Trophoblast cell (in vitro differentiated cells and primary cell): ENCODE measurements at regions not wholly inside any gene's neighbourhood (a gene's known extent, or its start where the extent isn't known, plus 50 kb on each side); places are given as distances from the start of the nearest gene placed in this dataset.

Source experiments
- DNase-seq, 2 donors: peaks; one replicate each; pipeline ENCODE4 v3.0.0-alpha.2; 2016
- H2AFZ ChIP-seq: 2 replicates; pipeline ENCODE4 v1.6.1; 2013; ENCODE audit warnings: low read length, moderate library complexity, mild to moderate bottlenecking; ENCODE audit not compliant: insufficient read depth, poor library complexity
- H2AK5ac ChIP-seq: 2 replicates; pipeline ENCODE4 v1.6.1; 2013; ENCODE audit warnings: mild to moderate bottlenecking, low read length
- H2BK120ac ChIP-seq: 2 replicates; pipeline ENCODE4 v1.6.1; 2013; ENCODE audit warnings: low read length, mild to moderate bottlenecking, moderate library complexity; ENCODE audit not compliant: insufficient read depth, poor library complexity
- H2BK12ac ChIP-seq: 2 replicates; pipeline ENCODE4 v1.6.1; 2013; ENCODE audit warnings: mild to moderate bottlenecking, low read length, moderate library complexity
- H2BK5ac ChIP-seq: 2 replicates; pipeline ENCODE4 v1.6.1; 2013; ENCODE audit warnings: low read length, low read depth, moderate library complexity, mild to moderate bottlenecking; ENCODE audit not compliant: poor library complexity
- H3K14ac ChIP-seq: 2 replicates; pipeline ENCODE4 v1.6.1; 2013; ENCODE audit warnings: mild to moderate bottlenecking, low read length
- H3K18ac ChIP-seq: 2 replicates; pipeline ENCODE4 v1.6.1; 2013; ENCODE audit warnings: mild to moderate bottlenecking, low read length
- H3K23ac ChIP-seq: 2 replicates; pipeline ENCODE4 v1.6.1; 2013; ENCODE audit warnings: low read length
- H3K27ac ChIP-seq: 2 replicates; pipeline ENCODE4 v1.5.1; 2013; ENCODE audit warnings: low read depth, mild to moderate bottlenecking, inconsistent platforms, low read length, moderate library complexity
- H3K27me3 ChIP-seq: 2 replicates; pipeline ENCODE4 v1.6.1; 2013; ENCODE audit warnings: inconsistent platforms, mild to moderate bottlenecking, low read length, moderate library complexity; ENCODE audit not compliant: insufficient read depth
- H3K36me3 ChIP-seq, 2 experiments: 1 replicate in 1 of 2; 2 replicates in 1 of 2; pipeline ENCODE4 v1.6.1; 2013; ENCODE audit warnings: low read length in 2 of 2, mild to moderate bottlenecking in 2 of 2, moderate library complexity in 1 of 2; ENCODE audit not compliant: insufficient read depth in 2 of 2, control insufficient read depth in 1 of 2
- H3K4ac ChIP-seq: 2 replicates; pipeline ENCODE4 v1.6.1; 2013; ENCODE audit warnings: low read depth, mild to moderate bottlenecking, low read length, moderate library complexity
- H3K4me1 ChIP-seq, 2 experiments: 1 replicate in 1 of 2; 2 replicates in 1 of 2; pipeline ENCODE4 v1.6.1; 2013; ENCODE audit warnings: low read length in 2 of 2, mild to moderate bottlenecking in 2 of 2, moderate library complexity in 1 of 2; ENCODE audit not compliant: insufficient read depth in 2 of 2, control insufficient read depth in 1 of 2
- H3K4me2 ChIP-seq: 2 replicates; pipeline ENCODE4 v1.6.1; 2013; ENCODE audit warnings: inconsistent platforms, mild to moderate bottlenecking, low read length, moderate library complexity
- H3K4me3 ChIP-seq: 2 replicates; pipeline ENCODE4 v1.5.1; 2013; ENCODE audit warnings: mild to moderate bottlenecking, low read depth, low read length, inconsistent platforms
- H3K79me1 ChIP-seq: one replicate; pipeline ENCODE4 v1.6.1; 2013; ENCODE audit warnings: low read length
- H3K79me2 ChIP-seq: 2 replicates; pipeline ENCODE4 v1.6.1; 2013; ENCODE audit warnings: low read length, mild to moderate bottlenecking; ENCODE audit not compliant: control insufficient read depth, insufficient read depth, poor library complexity
- H3K9ac ChIP-seq: 2 replicates; pipeline ENCODE4 v1.6.1; 2013; ENCODE audit warnings: mild to moderate bottlenecking, low read length
- H3K9me3 ChIP-seq: 2 replicates; pipeline ENCODE4 v1.6.1; 2013; ENCODE audit warnings: low read depth, mild to moderate bottlenecking, control low read depth, inconsistent platforms, low read length; ENCODE audit not compliant: insufficient read depth
- H4K12ac ChIP-seq: 2 replicates; pipeline ENCODE4 v1.6.1; 2013; ENCODE audit warnings: low read depth, mild to moderate bottlenecking, low read length, moderate library complexity
- H4K8ac ChIP-seq: 2 replicates; pipeline ENCODE4 v1.6.1; 2013; ENCODE audit warnings: low read depth, mild to moderate bottlenecking, low read length, moderate library complexity
- H4K91ac ChIP-seq: one replicate; pipeline ENCODE4 v1.6.1; 2013; ENCODE audit warnings: low read depth, mild to moderate bottlenecking, low read length, moderate library complexity
- WGBS: extraction: QIAGEN DNeasy Blood & Tissue Kit; methylation state at CpG from one replicate; pipeline ENCODE4 v1.1.7; 2013; ENCODE audit warnings: missing lambda C conversion rate; ENCODE audit not compliant: insufficient read length, insufficient coverage; ENCODE audit errors: extremely low coverage; 5-methylcytosine and 5-hydroxymethylcytosine counted together

- Histone ChIP-seq H3K36me3 (no peaks in the 10 kb centered on the region), H3K27ac (no peak overlapping the region), H3K79me1 (no peaks in the 10 kb centered on the region), H3K4ac (no peak overlapping the region), H4K8ac (no peak overlapping the region), H3K23ac (no peak overlapping the region), H3K14ac (no peak overlapping the region), H2BK120ac (no peak overlapping the region), H3K4me1 (peaks cover 3% of the 10 kb centered on the region in 2 experiments), H3K9me3 (no peaks in the 10 kb centered on the region), H2BK5ac (no peak overlapping the region), H3K9ac (no peak overlapping the region), H3K79me2 (no peaks in the 10 kb centered on the region), H2AFZ (no peak overlapping the region), H3K18ac (no peak overlapping the region), H4K91ac (no peak overlapping the region), H2AK5ac (no peak overlapping the region), H2BK12ac (no peak overlapping the region), H3K27me3 (no peaks in the 10 kb centered on the region), H3K4me2 (no peak overlapping the region), H3K4me3 (no peak overlapping the region), H4K12ac (no peak overlapping the region)
- no CpG with 5 or more reads among the region's 4 CpGs for WGBS
- DNase-seq, result no peak
Observed at GRCh38 chr5:106966686-106967315, 703.9 kb downstream of the EFNA5 start.

- H2AK5ac ChIP-seq, result no peak overlapping the region
- no peak overlapping the region for H3K4me2 ChIP-seq
- H3K4me1 ChIP-seq, result peaks cover 3% of the 10 kb centered on the region in 2 experiments
- H3K9ac ChIP-seq, result no peak overlapping the region
- H3K9me3 ChIP-seq, result no peaks in the 10 kb centered on the region
- no peak overlapping the region for H3K18ac ChIP-seq
- H2BK5ac ChIP-seq, result no peak overlapping the region
- no peak overlapping the region for H2AFZ ChIP-seq
- no peaks in the 10 kb centered on the region for H3K27me3 ChIP-seq
- H2BK12ac ChIP-seq, result no peak overlapping the region
- H3K4ac ChIP-seq, result no peak overlapping the region
- no peak overlapping the region for H3K27ac ChIP-seq
- no peak overlapping the region for H3K14ac ChIP-seq
- no peak overlapping the region for H4K91ac ChIP-seq
- no peak overlapping the region for H2BK120ac ChIP-seq
- no peak overlapping the region for H3K4me3 ChIP-seq
- WGBS, result no CpG with 5 or more reads among the region's 1 CpG
- H3K79me2 ChIP-seq, result no peaks in the 10 kb centered on the region
- DNase-seq, result no peak
- no peaks in the 10 kb centered on the region for H3K36me3 ChIP-seq
- H3K79me1 ChIP-seq, result no peaks in the 10 kb centered on the region
- H4K8ac ChIP-seq, result no peak overlapping the region
- no peak overlapping the region for H4K12ac ChIP-seq
- no peak overlapping the region for H3K23ac ChIP-seq
Observed at GRCh38 chr5:106964132-106964531, 706.6 kb downstream of the EFNA5 start.

GRCh38 chr5:106963630-106964029 is 707.1 kb downstream of the EFNA5 start:
- Histone ChIP-seq H2BK12ac (no peak overlapping the region), H3K14ac (no peak overlapping the region), H3K23ac (no peak overlapping the region), H3K79me1 (no peaks in the 10 kb centered on the region), H2BK120ac (no peak overlapping the region), H2BK5ac (no peak overlapping the region), H3K79me2 (no peaks in the 10 kb centered on the region), H4K8ac (no peak overlapping the region), H2AFZ (no peak overlapping the region), H3K27ac (no peak overlapping the region), H3K4me3 (no peak overlapping the region), H4K91ac (no peak overlapping the region), H3K18ac (no peak overlapping the region), H2AK5ac (no peak overlapping the region), H3K4me2 (no peak overlapping the region), H3K9ac (no peak overlapping the region), H3K4me1 (peaks cover 3% of the 10 kb centered on the region in 2 experiments), H4K12ac (no peak overlapping the region), H3K4ac (no peak overlapping the region), H3K36me3 (no peaks in the 10 kb centered on the region), H3K9me3 (no peaks in the 10 kb centered on the region), H3K27me3 (no peaks in the 10 kb centered on the region)
- no CpG with 5 or more reads among the region's 1 CpG for WGBS
- DNase-seq, result no peak

- no peaks in the 10 kb centered on the region for H3K9me3 ChIP-seq
- no peak overlapping the region for H4K12ac ChIP-seq
- H2AK5ac ChIP-seq, result no peak overlapping the region
Observed at GRCh38 chr5:106962464-106963230, 708.1 kb downstream of the EFNA5 start.

More at GRCh38 chr5:106962464-106963230, 708.1 kb downstream of the EFNA5 start:
- H4K91ac ChIP-seq, result no peak overlapping the region
- no peak overlapping the region for H3K4me3 ChIP-seq
- H3K4me1 ChIP-seq, result peaks cover 3% of the 10 kb centered on the region in 2 experiments
- H3K4me2 ChIP-seq, result no peak overlapping the region
- no peak overlapping the region for H3K14ac ChIP-seq
- H4K8ac ChIP-seq, result no peak overlapping the region
- no peak for DNase-seq
- peak overlapping the region; percentile 72 for H2BK12ac ChIP-seq
- H3K23ac ChIP-seq, result no peak overlapping the region
- no peaks in the 10 kb centered on the region for H3K79me1 ChIP-seq
- H3K27ac ChIP-seq, result no peak overlapping the region
- H3K4ac ChIP-seq, result no peak overlapping the region
- no peak overlapping the region for H3K18ac ChIP-seq
- H3K9ac ChIP-seq, result no peak overlapping the region
- no peaks in the 10 kb centered on the region for H3K79me2 ChIP-seq
- H3K36me3 ChIP-seq, result no peaks in the 10 kb centered on the region
- no peaks in the 10 kb centered on the region for H3K27me3 ChIP-seq
- H2BK5ac ChIP-seq, result no peak overlapping the region
- H2AFZ ChIP-seq, result no peak overlapping the region
- WGBS, result no CpG with 5 or more reads among the region's 7 CpGs
- no peak overlapping the region for H2BK120ac ChIP-seq
